Rectal smooth muscle tissue (tissue), 1 donor: ENCODE measurements at regions not wholly inside any gene's neighbourhood (a gene's known extent, or its start where the extent isn't known, plus 50 kb on each side); places are given as distances from the start of the nearest gene placed in this dataset.
"Not testable (repeated sequence)": the region's sequence is repeated elsewhere in the genome, so short reads cannot be mapped to it uniquely, and the experiment has no call there.

ENCODE experiments used
- H3K27ac ChIP-seq: one replicate; pipeline ENCODE4 v1.7.0; 2013; ENCODE audit warnings: low read depth, low read length, inconsistent platforms
- H3K27me3 ChIP-seq: one replicate; pipeline ENCODE4 v1.7.0; 2013; ENCODE audit warnings: low read length; ENCODE audit not compliant: control insufficient read depth, insufficient read depth
- H3K36me3 ChIP-seq: one replicate; pipeline ENCODE4 v1.7.0; 2013; ENCODE audit warnings: low read length; ENCODE audit not compliant: control insufficient read depth, insufficient read depth
- H3K4me1 ChIP-seq: one replicate; pipeline ENCODE4 v1.7.0; 2013; ENCODE audit warnings: low read length; ENCODE audit not compliant: control insufficient read depth, insufficient read depth
- H3K4me3 ChIP-seq: one replicate; pipeline ENCODE4 v1.7.0; 2013; ENCODE audit warnings: low read length
- H3K9ac ChIP-seq: one replicate; pipeline ENCODE4 v1.7.0; 2013; ENCODE audit warnings: low read length

DNA sequence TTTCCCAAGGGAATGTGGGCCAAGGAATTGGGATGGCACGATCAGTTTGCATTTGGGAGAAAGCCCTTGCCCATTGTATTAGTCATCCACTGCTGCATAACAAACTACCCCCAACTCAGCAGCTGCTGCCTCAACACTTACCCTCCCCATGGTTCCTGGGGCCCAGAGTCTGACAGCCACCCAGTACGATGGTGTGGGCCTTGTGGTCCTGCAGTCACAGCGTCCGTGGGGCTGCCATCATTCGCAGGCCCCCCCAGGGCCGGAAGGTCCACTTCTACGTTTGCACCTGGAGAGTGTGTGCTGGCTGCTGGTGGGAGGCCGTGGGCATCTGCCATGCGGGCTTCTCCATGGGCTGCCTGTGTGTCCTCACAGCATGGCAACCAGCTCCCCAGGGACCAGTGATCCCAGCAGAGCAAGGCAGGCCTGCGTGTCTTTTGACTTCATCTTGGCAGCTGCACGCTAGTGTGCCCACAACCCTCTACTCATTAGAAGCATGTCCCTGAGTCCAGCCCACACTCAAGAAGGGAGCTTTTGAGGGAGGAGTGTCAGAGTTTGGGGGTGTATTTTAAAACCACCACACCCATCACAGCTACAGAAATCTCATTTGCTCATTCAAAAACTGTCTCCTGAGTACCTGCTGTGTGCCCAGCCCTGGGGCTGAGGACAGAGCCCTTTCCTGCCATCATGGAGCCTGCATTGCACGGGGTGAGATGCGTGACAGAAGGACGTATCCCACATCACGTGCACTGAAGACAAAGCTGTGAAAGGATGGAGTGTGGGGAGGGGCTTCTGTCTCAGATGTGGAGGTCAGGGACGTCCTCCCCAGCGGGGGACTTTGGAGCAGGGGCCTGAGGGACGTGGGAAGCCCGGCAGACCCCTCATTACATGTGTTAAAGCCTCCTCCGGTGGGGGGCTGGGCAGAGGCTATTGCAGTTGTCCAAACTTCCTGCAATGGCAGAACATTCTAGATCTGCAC is 185.0 kb upstream of the ZNF469 start:
- no peak overlapping the region for H3K9ac ChIP-seq
- no peaks in the 10 kb centered on the region for H3K36me3 ChIP-seq
- no peaks in the 10 kb centered on the region for H3K27me3 ChIP-seq
- no peak overlapping the region for H3K4me3 ChIP-seq
- no peak overlapping the region for H3K27ac ChIP-seq
- no peaks in the 10 kb centered on the region for H3K4me1 ChIP-seq

DNA sequence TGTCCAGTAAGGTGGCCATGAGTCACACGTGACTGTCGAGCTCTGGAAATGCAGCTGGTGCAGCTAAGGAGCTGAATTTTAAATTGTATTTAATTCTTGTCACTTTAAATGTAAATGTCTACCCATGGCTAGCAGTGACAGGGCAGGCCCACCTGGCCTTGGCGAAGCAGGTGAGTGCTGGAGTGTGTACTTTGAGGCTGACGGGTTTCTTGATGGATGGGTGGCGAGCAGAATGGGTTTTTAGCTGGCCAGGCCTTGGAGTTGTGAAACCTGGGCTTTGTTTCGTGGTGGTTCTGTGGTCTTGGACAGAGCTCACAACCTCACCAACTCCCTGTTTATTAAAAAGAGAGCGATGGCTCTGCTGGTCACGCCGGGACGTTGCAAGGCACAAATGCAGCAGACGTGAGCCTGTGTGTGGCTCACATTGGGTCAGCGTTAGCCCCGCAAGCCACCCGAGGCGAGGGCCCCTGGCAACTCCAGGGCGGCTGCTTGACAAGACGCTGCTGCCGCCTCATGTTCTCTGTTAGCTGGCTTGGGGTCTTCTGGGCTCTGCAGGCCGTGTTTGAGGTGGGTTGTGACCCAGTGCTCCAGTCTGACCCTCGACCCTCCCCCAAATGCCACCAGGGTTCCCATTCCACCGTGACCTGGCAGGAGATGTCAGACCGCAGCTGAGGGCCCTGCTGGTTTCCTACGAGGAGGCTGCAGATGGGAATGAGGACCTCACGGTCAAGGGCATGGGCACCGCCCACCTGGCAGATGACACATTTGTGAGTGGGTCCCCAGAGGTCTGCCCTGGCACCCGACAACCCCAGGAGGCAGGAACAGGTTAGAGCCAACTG is 184.1 kb upstream of the ZNF469 start:
- H3K9ac ChIP-seq, H3K4me3 ChIP-seq, H3K4me1 ChIP-seq, H3K36me3 ChIP-seq, H3K27me3 ChIP-seq, H3K27ac ChIP-seq: not testable (repeated sequence)

DNA sequence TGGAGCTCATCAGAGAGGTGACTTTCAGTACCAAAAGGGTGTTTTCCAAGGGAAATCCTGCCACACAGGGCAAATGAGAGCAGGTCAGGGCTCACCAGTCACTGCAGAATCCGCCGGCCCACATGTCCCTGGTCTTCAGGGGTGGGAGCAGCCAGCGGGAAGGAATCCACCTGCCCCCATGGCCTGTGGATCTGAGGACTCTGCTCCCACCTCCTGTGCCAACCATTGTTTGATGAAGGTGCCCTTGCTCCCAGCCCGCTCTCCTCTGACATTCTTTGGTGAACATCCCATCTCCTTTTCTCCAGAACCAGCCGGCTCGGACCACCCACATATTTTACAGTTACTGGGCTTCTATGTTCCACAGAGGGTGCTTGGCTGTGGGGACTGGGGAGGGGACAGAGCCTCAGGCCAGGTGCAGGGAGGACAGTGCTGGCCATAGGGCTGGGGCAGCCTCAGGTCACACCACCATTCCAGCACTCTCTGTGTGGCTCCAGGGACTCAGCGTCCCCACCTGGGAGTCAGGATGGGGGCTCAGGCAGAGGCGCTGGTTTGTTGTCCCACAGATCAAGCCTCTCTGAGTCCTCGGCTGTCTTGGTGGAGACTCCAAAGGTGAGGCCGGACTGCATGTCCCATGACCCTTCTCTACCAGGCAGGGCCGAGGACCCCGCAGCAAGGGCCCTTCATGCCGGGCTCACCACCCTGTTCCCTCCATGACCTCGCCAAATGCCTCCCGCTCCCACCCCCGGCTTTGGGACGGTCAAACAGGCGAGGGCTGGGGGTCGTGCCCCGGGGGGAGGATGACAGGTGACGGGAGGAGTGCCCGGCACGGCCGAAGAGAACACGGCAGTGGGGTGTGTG is 183.2 kb upstream of the ZNF469 start:
- H3K27ac ChIP-seq, H3K9ac ChIP-seq, H3K27me3 ChIP-seq, H3K4me3 ChIP-seq, H3K4me1 ChIP-seq, H3K36me3 ChIP-seq: not testable (repeated sequence)

DNA sequence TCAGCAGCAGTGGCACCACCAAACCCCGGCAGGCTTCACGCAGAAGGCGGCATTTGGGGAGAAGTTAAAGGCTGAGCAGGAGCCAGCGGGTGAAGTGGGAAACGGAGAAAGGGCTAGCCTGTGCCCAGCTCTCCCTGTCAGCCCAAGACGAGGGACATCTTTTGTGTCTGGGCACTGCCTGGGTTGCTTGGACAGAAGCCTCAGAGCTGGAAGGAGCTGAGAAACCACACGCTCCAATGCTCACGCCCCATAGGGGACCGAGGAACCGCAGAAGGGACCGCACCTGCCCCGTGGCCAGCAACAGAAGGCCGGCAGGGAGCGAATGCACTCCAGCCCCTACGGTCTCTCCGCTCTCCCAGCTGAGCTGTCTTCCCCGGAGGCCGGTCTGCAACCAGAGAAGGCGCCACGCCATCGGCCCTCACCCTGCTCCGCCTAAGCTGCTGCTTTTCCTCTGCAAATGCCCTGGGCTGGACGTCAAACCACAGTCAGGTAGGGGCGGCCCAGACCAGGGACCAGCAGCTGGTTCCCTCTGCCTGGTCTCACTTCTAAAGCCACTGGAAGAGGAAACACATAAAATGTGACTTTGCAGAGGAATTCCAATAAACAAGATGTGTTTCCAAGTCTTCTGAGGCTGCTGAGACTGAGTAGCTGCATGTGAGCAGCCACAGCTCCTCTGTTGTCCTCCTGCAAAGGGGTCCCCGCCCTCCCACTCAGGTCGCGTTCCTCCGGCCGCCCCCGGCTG is 182.4 kb upstream of the ZNF469 start:
- H3K27ac ChIP-seq, H3K4me1 ChIP-seq, H3K27me3 ChIP-seq, H3K4me3 ChIP-seq, H3K9ac ChIP-seq, H3K36me3 ChIP-seq: not testable (repeated sequence)

DNA sequence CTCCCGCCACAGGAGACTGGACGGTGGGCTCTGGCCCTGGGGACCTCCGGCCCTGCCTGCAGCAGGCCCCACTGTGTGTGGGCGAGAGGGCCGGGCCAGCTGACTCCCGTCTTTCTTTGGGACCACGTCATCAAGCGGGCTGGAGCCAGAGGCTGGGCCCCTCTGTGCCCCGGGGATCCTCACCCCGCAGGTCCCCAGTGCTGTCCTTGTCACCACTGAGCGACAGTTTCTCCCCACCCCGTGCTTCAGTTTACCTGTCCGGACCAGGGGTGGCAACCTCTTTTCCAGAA is 181.9 kb upstream of the ZNF469 start:
- no peaks in the 10 kb centered on the region for H3K4me1 ChIP-seq
- H3K4me3 ChIP-seq = no peak overlapping the region
- H3K9ac ChIP-seq = no peak overlapping the region
- no peak overlapping the region for H3K27ac ChIP-seq
- no peaks in the 10 kb centered on the region for H3K36me3 ChIP-seq
- H3K27me3 ChIP-seq = no peaks in the 10 kb centered on the region

DNA sequence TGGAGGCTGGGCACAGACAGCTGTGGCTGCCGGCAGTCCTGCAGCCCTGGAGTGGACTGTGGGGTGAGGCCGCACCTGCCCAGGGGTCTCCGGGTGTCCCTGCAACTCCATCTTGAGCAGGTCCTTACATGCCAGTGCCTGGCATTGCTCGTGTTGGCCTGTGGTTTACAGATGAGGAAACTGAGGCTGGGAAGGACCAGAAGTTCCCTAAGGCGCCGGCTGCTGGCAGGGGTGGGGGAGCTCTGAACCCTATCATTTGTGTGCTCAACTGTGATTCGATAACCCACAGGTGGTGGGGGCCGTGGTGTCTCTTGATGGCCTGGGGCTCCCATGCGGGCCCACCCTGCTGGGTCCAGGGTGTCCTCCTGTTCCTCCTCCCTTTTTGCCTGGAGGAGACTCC is 181.1 kb upstream of the ZNF469 start:
- H3K27ac ChIP-seq, H3K4me1 ChIP-seq, H3K9ac ChIP-seq, H3K4me3 ChIP-seq, H3K27me3 ChIP-seq, H3K36me3 ChIP-seq: not testable (repeated sequence)

DNA sequence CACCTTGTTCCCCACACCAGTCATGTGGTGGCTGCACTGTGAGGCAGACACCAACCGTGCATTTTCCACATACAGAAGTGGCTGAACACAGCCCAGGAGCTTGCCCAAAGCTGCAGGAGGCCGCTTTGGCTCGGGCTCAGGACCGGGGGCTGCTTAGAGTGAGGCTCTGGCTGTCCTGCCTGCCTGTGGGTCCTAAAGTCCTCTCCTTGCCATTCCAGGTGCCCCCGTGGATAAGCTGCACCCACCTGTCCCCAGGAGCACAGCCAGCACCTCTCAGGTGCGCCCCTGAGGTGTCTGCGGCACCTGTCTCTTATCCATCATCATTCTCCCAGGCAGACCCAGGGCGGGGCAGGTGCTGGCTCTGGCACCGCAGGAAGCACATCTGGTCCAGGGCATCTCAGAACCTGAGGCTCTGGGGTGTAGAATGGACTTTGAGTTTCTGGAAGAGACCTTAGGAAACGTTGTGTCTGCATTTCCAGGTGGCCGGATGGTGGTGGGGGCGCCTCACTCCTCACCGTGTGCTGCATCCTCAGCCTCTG is 180.5 kb upstream of the ZNF469 start:
- H3K4me1 ChIP-seq = no peaks in the 10 kb centered on the region
- no peak overlapping the region for H3K4me3 ChIP-seq
- H3K27ac ChIP-seq = no peak overlapping the region
- no peak overlapping the region for H3K9ac ChIP-seq
- H3K27me3 ChIP-seq = no peaks in the 10 kb centered on the region
- no peaks in the 10 kb centered on the region for H3K36me3 ChIP-seq

DNA sequence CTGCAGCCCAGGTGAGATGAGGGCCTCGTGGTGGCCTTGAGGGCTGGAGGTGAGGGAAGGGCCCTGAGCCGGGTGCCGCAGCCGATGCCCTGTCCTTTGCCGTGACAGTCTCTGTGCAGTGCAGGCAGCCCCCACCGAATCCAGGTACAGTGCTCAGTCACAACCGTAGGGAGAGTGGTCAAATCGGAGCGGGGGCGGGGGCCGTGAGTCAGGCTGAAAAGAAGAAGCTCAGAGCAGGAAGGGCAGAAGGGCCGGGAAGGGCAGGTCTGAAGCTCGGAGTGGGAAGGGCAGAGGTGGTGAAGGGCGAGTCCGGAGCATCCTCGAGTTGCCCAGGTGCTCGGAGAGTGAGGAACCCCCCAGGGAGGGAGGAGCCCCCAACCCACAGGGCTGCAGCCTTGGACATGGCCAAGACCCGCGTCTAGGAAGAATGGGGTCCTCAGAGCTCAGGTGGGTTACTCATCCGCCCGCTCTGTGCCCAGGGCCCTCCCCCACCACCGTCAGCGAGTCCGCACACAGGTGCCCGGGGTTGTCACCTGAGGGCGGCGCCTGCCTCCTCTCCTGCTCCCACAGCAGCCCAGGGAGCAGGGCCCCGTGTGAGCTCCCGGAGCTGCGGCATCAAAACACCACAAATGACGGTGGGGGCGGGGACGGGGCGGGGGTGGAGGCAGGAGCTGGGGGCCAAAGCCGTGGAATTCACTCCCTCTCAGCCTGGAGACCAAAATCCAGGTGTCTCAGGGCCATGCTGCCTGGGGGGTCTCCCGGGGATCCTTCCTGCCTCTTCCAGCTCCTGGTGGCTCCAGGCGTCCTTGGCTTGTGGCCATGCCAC is 179.7 kb upstream of the ZNF469 start:
- not testable (repeated sequence) for H3K27me3 ChIP-seq, H3K4me1 ChIP-seq, H3K9ac ChIP-seq, H3K27ac ChIP-seq, H3K36me3 ChIP-seq, H3K4me3 ChIP-seq

DNA sequence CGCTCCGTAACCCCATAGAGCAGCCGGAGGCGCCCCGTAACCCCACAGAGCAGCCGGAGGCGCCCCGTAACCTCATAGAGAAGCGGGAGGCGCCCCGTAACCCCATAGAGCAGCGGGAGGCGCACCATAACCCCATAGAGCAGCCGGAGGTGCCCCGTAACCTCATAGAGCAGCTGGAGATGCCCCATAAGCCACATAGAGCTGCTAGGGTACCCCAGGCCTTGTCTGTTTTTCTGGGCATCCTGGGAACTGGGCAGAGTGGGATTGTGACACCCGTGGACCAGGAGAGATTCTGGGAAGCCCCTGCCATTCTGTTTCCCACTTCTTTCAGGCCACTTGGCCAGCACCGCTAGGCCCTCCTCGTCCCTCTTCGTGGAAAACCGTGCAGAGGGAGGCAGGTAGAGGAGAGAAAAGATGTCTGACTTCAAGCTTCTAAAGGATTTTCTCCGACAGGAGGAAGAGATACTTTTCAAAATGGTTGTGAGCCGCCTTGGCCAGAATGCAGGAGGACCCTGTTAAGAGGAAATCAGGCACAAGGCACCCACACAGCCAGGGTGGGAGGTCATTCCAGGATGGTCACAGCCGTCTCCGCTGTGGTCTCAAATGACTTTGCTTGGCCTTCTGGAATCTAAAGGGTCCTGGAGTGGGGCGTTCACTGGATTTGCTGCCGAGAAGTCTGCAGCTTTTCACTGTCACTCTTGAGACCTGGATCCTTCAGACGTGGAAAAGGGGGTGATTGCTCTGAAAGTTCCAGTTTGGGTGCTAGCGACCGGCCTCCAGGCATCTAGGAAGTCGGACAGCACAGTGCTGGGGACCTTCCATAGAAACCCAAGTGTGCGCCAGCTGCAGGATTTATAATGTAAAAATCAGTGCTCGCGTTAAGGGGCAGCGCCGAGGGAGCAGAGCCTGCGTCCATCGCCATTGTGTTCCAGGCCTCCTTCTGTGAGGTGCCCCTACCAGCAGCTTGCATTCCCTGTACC is 178.3 kb upstream of the ZNF469 start:
- not testable (repeated sequence) for H3K4me1 ChIP-seq, H3K27me3 ChIP-seq, H3K9ac ChIP-seq, H3K4me3 ChIP-seq, H3K36me3 ChIP-seq, H3K27ac ChIP-seq

DNA sequence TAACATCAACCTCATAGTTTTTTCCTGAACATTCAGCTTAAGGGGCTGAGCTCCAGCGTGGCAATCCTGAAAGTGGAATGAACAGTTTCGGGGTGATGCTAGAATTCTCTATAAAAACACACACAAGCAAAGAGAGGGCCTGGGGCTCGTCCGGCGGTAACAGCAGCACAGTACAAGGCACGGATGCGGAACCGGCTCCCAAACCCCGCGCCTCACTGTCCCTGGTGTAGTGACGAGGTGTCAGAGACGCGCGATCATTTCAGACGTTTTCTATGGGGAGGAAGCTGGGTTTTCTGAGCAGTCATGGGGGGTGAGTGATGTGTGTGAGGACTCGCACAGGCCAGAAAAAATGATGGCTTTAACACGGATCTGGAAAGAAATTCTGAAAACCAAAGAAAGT is 177.3 kb upstream of the ZNF469 start:
- H3K27me3 ChIP-seq, H3K4me3 ChIP-seq, H3K27ac ChIP-seq, H3K36me3 ChIP-seq, H3K9ac ChIP-seq, H3K4me1 ChIP-seq: not testable (repeated sequence)
